Astrocyte (in vitro differentiated cells and primary cell): ENCODE measurements at regions not wholly inside any gene's neighbourhood (a gene's known extent, or its start where the extent isn't known, plus 50 kb on each side); places are given as distances from the start of the nearest gene placed in this dataset.

Source experiments
- EZH2 ChIP-seq: IDR thresholded peaks from 2 replicates; pipeline ENCODE4 v1.6.1; 2012; ENCODE audit warnings: mild to moderate bottlenecking, low read length, inconsistent platforms; ENCODE audit not compliant: insufficient read depth
- TF ChIP-seq, protein P1 (sequence below): IDR thresholded peaks from 2 replicates; pipeline ENCODE4 v1.5.1; 2011; ENCODE audit warnings: low read depth, mild to moderate bottlenecking, inconsistent platforms, low read length, moderate library complexity; ENCODE audit not compliant: insufficient read depth

DNA sequence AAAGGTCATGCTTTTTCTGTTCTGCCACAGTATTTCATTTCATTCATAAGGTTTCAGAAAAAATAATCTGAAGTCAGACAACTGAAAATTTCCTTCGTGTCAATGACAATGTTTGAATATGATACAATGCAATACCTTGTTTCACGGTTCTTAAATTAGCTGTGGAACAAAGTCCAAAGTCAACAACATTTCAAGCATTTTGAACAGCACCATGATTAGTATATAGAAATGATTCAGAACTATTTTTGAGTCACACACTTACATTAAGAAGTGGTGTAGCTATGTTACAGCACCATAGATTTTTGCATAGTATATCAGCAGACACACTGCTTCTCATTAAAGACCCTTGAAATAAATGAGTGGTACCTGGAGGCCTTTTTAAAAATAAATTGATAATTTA lies 178.3 kb upstream of the DSEL start:
- TF ChIP-seq, protein P1, sequence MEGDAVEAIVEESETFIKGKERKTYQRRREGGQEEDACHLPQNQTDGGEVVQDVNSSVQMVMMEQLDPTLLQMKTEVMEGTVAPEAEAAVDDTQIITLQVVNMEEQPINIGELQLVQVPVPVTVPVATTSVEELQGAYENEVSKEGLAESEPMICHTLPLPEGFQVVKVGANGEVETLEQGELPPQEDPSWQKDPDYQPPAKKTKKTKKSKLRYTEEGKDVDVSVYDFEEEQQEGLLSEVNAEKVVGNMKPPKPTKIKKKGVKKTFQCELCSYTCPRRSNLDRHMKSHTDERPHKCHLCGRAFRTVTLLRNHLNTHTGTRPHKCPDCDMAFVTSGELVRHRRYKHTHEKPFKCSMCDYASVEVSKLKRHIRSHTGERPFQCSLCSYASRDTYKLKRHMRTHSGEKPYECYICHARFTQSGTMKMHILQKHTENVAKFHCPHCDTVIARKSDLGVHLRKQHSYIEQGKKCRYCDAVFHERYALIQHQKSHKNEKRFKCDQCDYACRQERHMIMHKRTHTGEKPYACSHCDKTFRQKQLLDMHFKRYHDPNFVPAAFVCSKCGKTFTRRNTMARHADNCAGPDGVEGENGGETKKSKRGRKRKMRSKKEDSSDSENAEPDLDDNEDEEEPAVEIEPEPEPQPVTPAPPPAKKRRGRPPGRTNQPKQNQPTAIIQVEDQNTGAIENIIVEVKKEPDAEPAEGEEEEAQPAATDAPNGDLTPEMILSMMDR = no peak
- TF ChIP-seq EZH2 = no peak
